HCT116 (cell line): ENCODE measurements at regions not wholly inside any gene's neighbourhood (a gene's known extent, or its start where the extent isn't known, plus 50 kb on each side); places are given as distances from the start of the nearest gene placed in this dataset.

ENCODE experiments used
- ATAC-seq: fragments of 200-7000 bp; cut with Tn5 transposase; 2 replicates; pipeline ENCODE4 v1.9.1; 2020; ENCODE audit warnings: mild to moderate bottlenecking, moderate library complexity
- BruUV-seq: library from RNA; stranded (reverse); fragments of 400-500 nt; replicated peaks from 2 replicates; lab custom pipeline; 2021; lab: Mats Ljungman, UMichigan
- CTCF ChIA-PET: fragments of 300-600 bp; sonication (Branson Sonifier 250); formaldehyde crosslinking; loops from one replicate; lab custom pipeline; 2021; ENCODE audit warnings: antibody characterized with exemption; lab: Charles Lee
- POLR2A ChIA-PET: fragments of 300-600, 350-600 bp; sonication (Branson Sonifier 250); formaldehyde crosslinking; loops from one replicate; lab custom pipeline; 2021; ENCODE audit warnings: antibody characterized with exemption; lab: Charles Lee
- RAD21 ChIA-PET, 2 experiments: fragments of 300-600 bp; sonication (Branson Sonifier 250); formaldehyde crosslinking; loops; one replicate each; lab custom pipeline; 2023; ENCODE audit warnings: low total read pairs in 2 of 2; ENCODE audit not compliant: uncharacterized antibody in 2 of 2, unreplicated experiment in 2 of 2, low non-redundant PET in 1 of 2; lab: Charles Lee
- DNase-seq: peaks from one replicate; pipeline ENCODE4 v3.0.0-alpha.2; 2010; ENCODE audit warnings: low read depth, low spot score
- H2AFZ ChIP-seq: fragments of 200-600 bp; shearing (Covaris generic), sonication (generic); 2 replicates; pipeline ENCODE4 v1.6.1; 2017; ENCODE audit warnings: low read depth, mixed run types, mixed read lengths, antibody characterized with exemption, low read length; ENCODE audit not compliant: poor library complexity, severe bottlenecking
- H3K27ac ChIP-seq: 2 replicates; pipeline ENCODE4 v1.5.1; 2012; ENCODE audit warnings: low read depth, low read length
- H3K27me3 ChIP-seq: fragments of 200-600 bp; sonication (generic); 2 replicates; pipeline ENCODE4 v1.6.1; 2016; ENCODE audit warnings: mixed run types, low read length, mixed read lengths; ENCODE audit not compliant: insufficient read depth
- H3K36me3 ChIP-seq, 2 experiments: fragments of 200-500 bp in 1 of 2; fragments of 200-600 bp in 1 of 2; sonication (Bioruptor generic) in 1 of 2; sonication (generic) in 1 of 2; 2 replicates each; pipeline versions ENCODE4 v1.5.1 to v1.6.1; 2014 to 2016; ENCODE audit warnings: low read length in 2 of 2, inconsistent platforms in 1 of 2, mixed read lengths in 1 of 2, mixed run types in 1 of 2; ENCODE audit not compliant: insufficient read depth in 2 of 2, control insufficient read depth in 1 of 2
- H3K4me1 ChIP-seq, 2 experiments: fragments of 200-600 bp in 1 of 2; sonication (generic) in 1 of 2; 2 replicates each; pipeline versions ENCODE4 v1.5.1 to v1.6.1; 2012 to 2017; ENCODE audit warnings: low read length in 2 of 2, inconsistent platforms in 1 of 2, mild to moderate bottlenecking in 1 of 2, mixed read lengths in 1 of 2, mixed run types in 1 of 2, moderate library complexity in 1 of 2; ENCODE audit not compliant: insufficient read depth in 2 of 2, control insufficient read depth in 1 of 2
- H3K4me2 ChIP-seq: fragments of 200-600 bp; sonication (generic); 2 replicates; pipeline ENCODE4 v1.6.1; 2017; ENCODE audit warnings: mixed run types, low read length, mixed read lengths
- H3K4me3 ChIP-seq, 2 experiments: fragments of 200-600 bp in 1 of 2; sonication (generic) in 1 of 2; replicated peaks in 1 of 2; 2 replicates each; pipeline ENCODE4 v1.5.1; 2011 to 2016; ENCODE audit warnings: low read length in 2 of 2, control low read depth in 1 of 2, low read depth in 1 of 2, mild to moderate bottlenecking in 1 of 2, mixed read lengths in 1 of 2, mixed run types in 1 of 2
- H3K79me2 ChIP-seq: fragments of 200-600 bp; sonication (generic); 2 replicates; pipeline ENCODE4 v1.6.1; 2017; ENCODE audit warnings: mild to moderate bottlenecking, mixed run types, low read length, moderate library complexity, mixed read lengths; ENCODE audit not compliant: insufficient read depth
- H3K9ac ChIP-seq: fragments of 200-600 bp; sonication (generic); 2 replicates; pipeline ENCODE4 v1.6.1; 2016; ENCODE audit warnings: low read length, mixed read lengths
- H3K9me2 ChIP-seq: fragments of 200-600 bp; sonication (generic), shearing (Covaris generic); 2 replicates; pipeline ENCODE4 v1.6.1; 2017; ENCODE audit warnings: mixed run types, mild to moderate bottlenecking, moderate library complexity; ENCODE audit not compliant: insufficient read depth
- H3K9me3 ChIP-seq, 2 experiments: fragments of 200-500 bp in 1 of 2; fragments of 200-600 bp in 1 of 2; sonication (Bioruptor generic) in 1 of 2; sonication (generic) in 1 of 2; 2 replicates each; pipeline ENCODE4 v1.6.1; 2014 to 2017; ENCODE audit warnings: low read length in 2 of 2, mixed read lengths in 2 of 2, inconsistent platforms in 1 of 2, low read depth in 1 of 2, mild to moderate bottlenecking in 1 of 2, mixed run types in 1 of 2, moderate library complexity in 1 of 2; ENCODE audit not compliant: control insufficient read depth in 1 of 2, insufficient read depth in 1 of 2
- H4K20me1 ChIP-seq: fragments of 200-600 bp; sonication (generic), shearing (Covaris generic); 2 replicates; pipeline ENCODE4 v1.6.1; 2017; ENCODE audit warnings: mixed run types, mild to moderate bottlenecking, moderate library complexity; ENCODE audit not compliant: insufficient read depth
- ATF3 ChIP-seq: IDR thresholded peaks from 2 replicates; pipeline ENCODE4 v1.6.1; 2012
- CBX3 ChIP-seq: IDR thresholded peaks from 2 replicates; pipeline ENCODE4 v1.6.1; 2012; ENCODE audit warnings: low read depth
- CEBPB ChIP-seq: IDR thresholded peaks from 2 replicates; pipeline ENCODE4 v1.6.1; 2012; ENCODE audit warnings: low read depth
- ELF1 ChIP-seq: IDR thresholded peaks from 2 replicates; pipeline ENCODE4 v1.6.1; 2012; ENCODE audit warnings: low read depth, borderline replicate concordance
- EZH2 ChIP-seq: fragments of 200-600 bp; sonication (generic); IDR thresholded peaks from 2 replicates; pipeline ENCODE4 v1.6.1; 2017; ENCODE audit warnings: antibody characterized with exemption, mixed run types
- EZH2phosphoT487 ChIP-seq: fragments of 200-600 bp; IDR thresholded peaks from 2 replicates; pipeline ENCODE4 v1.6.1; 2018; ENCODE audit warnings: antibody characterized with exemption, borderline replicate concordance
- FOSL1 ChIP-seq: IDR thresholded peaks from 2 replicates; pipeline ENCODE4 v1.6.1; 2012; ENCODE audit warnings: low read depth
- RAD21 ChIP-seq: IDR thresholded peaks from 2 replicates; pipeline ENCODE4 v1.6.1; 2012; ENCODE audit warnings: low read depth, mild to moderate bottlenecking
- SIN3A ChIP-seq: IDR thresholded peaks from 2 replicates; pipeline ENCODE4 v1.6.1; 2012; ENCODE audit warnings: low read depth
- SP1 ChIP-seq: IDR thresholded peaks from 2 replicates; pipeline ENCODE4 v1.6.1; 2012; ENCODE audit warnings: low read depth
- SRF ChIP-seq: IDR thresholded peaks from 2 replicates; pipeline ENCODE4 v1.6.1; 2012; ENCODE audit warnings: low read depth
- TCF7L2 ChIP-seq: IDR thresholded peaks from 2 replicates; pipeline ENCODE4 v1.7.0; 2011; ENCODE audit warnings: borderline replicate concordance, inconsistent platforms; ENCODE audit not compliant: insufficient read depth, insufficient read length; ENCODE audit errors: extremely low read depth
- ZBTB33 ChIP-seq: IDR thresholded peaks from 2 replicates; pipeline ENCODE4 v1.6.1; 2011; ENCODE audit warnings: mild to moderate bottlenecking, low read length, moderate library complexity; ENCODE audit not compliant: insufficient replicate concordance; ENCODE audit errors: extremely low read depth
- ZFX ChIP-seq: fragments of 450-650 bp; IDR thresholded peaks from 2 replicates; pipeline ENCODE4 v1.6.1; 2017
- ZNF274 ChIP-seq: fragments of 200-500 bp; sonication (Bioruptor generic); IDR thresholded peaks from 2 replicates; pipeline ENCODE4 v1.6.1; 2014; ENCODE audit warnings: mild to moderate bottlenecking, low read depth, low read length, inconsistent platforms
- intact Hi-C: fragments of 100-400 bp; cut with micrococcal nuclease; formaldehyde crosslinking; loops from 2 replicates; pipeline ENCODE4 v1.10.0; 2022
- TF ChIP-seq, protein P1 (sequence below): IDR thresholded peaks from 2 replicates; pipeline ENCODE4 v1.6.1; 2012; ENCODE audit warnings: low read depth

DNA sequence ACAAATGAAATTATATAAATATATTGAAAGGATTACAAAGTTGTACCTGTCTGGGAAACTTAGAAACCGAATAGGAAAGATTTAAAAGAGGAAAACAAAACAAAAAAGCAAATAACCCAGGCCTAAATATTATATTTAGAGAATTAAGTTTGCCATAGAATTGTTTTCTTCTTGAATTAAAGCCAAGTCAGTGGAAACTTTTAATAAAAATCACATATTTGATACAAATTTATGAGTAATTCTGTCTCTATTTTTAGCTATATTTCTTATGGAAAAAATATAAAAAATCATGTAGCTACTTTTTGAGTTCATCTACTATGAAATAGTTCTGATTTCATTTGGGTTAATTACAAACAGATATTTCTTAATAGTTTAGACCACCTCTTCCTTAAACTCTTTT, 470.2 kb upstream of the HSF2 start:
- TF ChIP-seq CEBPB (no peak), EZH2 (no peak), SRF (no peak), ZFX (no peak), ELF1 (no peak), ATF3 (no peak), ZBTB33 (no peak), SIN3A (no peak), CBX3 (no peak), FOSL1 (no peak), RAD21 (no peak), TCF7L2 (no peak), EZH2phosphoT487 (no peak), SP1 (no peak), ZNF274 (no peak)
- TF ChIP-seq, protein P1, sequence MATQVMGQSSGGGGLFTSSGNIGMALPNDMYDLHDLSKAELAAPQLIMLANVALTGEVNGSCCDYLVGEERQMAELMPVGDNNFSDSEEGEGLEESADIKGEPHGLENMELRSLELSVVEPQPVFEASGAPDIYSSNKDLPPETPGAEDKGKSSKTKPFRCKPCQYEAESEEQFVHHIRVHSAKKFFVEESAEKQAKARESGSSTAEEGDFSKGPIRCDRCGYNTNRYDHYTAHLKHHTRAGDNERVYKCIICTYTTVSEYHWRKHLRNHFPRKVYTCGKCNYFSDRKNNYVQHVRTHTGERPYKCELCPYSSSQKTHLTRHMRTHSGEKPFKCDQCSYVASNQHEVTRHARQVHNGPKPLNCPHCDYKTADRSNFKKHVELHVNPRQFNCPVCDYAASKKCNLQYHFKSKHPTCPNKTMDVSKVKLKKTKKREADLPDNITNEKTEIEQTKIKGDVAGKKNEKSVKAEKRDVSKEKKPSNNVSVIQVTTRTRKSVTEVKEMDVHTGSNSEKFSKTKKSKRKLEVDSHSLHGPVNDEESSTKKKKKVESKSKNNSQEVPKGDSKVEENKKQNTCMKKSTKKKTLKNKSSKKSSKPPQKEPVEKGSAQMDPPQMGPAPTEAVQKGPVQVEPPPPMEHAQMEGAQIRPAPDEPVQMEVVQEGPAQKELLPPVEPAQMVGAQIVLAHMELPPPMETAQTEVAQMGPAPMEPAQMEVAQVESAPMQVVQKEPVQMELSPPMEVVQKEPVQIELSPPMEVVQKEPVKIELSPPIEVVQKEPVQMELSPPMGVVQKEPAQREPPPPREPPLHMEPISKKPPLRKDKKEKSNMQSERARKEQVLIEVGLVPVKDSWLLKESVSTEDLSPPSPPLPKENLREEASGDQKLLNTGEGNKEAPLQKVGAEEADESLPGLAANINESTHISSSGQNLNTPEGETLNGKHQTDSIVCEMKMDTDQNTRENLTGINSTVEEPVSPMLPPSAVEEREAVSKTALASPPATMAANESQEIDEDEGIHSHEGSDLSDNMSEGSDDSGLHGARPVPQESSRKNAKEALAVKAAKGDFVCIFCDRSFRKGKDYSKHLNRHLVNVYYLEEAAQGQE = no peak
- Histone ChIP-seq H4K20me1 (no peaks in the 10 kb centered on the region), H3K9ac (no peak overlapping the region), H3K9me2 (no peaks in the 10 kb centered on the region), H3K27me3 (no peaks in the 10 kb centered on the region), H3K79me2 (no peaks in the 10 kb centered on the region), H2AFZ (no peak overlapping the region), H3K9me3 (no peaks in the 10 kb centered on the region), H3K4me2 (no peak overlapping the region), H3K36me3 (no peaks in the 10 kb centered on the region), H3K4me3 (no peak overlapping the region), H3K4me1 (peaks cover 12 to 14% of the 10 kb centered on the region in 2 experiments), H3K27ac (no peak overlapping the region)
- intact Hi-C loops = no loop called here
- no peak for ATAC-seq
- RAD21 ChIA-PET = no interaction called here
- no peak for DNase-seq
- POLR2A ChIA-PET = interaction anchor here (1.1 kb wide), 1 partner anchor 11 kb away, joined by 3 read pairs; no protein-coding TSS in a partner anchor
- CTCF ChIA-PET = no interaction called here
- no TSS peak for BruUV-seq
